ENCODE measurements at regions not wholly inside any gene's neighbourhood (a gene's known extent, or its start where the extent isn't known, plus 50 kb on each side); places are given as distances from the start of the nearest gene placed in this dataset.

DNA sequence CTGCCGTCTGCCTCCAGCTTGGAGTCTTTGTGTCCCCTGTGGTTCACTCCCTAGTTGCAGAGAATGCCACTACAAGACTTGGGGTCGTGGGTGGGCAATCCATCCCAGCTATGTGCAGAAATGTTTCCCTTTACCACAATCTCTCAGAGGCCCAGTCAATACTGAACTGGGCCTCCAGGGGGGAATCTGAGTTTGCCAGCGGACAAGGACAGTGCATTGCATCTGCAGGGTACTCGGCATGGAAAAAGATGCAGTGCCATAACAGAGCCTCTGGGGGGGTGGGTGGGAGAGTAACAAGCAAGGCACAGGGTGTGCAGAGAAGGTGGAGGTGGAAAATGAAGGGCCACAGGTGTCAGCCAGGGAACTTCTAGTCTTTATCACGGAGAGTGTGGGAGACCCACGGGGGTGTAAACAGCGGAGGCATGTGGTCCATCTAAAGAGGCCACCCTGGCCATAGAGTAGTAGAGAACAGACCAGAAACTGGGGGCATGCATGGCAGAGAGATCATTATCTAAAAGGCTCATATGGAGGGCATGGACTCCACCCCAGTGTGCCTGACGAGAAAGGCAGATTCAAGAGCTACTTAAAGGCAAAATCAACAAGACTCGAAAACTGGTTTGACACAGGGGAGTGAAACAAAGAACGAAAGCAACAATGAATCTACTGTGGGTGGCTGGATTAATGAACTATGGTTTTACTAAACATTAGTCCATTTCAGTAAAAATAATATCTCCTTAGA is 182.4 kb downstream of the ANXA2 start:
- DNase-seq: no peak

DNA sequence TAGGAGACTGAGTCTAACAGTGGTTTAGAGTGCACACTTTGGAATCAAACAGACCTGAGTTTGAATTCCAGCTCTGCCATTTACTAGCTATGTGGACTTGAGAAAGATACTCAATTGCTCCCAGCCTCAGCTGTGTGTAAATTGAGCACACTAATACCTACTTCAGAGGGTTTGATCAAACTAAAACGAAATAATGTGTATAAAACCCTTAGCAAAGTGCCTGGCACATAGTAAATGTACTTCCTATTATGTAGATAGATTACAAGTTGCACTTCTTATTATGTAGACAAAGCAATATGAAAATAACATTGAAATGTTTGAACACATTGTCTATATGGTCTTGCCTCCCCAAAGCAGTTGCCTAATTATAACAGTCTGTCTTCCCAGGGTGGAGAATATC is 180.6 kb downstream of the ANXA2 start:
- DNase-seq: no peak

DNA sequence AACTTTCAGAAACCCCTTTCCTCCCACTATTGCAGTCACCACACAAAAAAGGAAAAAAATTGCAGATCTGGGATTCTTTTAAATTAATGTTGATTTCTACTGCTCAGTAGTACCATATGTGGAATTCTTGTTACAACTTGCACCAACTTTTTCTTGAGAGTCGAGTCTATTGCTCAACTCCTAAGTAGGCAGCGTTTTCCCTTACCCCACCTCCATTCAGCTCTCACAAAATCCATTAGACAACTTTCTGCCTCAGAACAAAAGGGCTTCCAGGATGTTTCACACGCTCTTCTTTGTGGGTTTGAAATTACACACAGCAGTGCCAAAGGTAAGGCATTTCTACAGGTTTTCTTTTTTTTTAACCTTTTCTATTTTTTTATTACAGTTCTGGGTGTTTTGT is 179.5 kb downstream of the ANXA2 start:
- no peak for DNase-seq

DNA sequence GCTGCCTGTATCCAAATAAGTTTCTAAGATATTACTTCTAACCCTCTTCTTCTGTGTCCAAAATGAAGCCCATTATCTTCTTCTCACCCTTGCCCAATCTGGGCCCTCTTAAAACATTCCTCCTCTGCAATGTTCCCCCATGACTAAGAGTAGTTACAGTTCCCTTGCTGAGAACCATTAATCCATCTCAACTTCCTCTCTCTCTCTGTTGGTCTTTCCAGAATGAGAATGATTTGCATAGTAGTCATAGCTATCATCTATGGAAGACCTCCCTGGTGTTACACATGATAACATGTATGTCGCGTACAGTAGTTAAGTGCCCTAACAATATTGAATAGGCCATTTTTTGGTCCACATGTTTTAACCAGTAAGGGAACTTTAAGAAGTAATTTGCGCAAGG is 177.9 kb downstream of the ANXA2 start:
- no peak for DNase-seq

DNA sequence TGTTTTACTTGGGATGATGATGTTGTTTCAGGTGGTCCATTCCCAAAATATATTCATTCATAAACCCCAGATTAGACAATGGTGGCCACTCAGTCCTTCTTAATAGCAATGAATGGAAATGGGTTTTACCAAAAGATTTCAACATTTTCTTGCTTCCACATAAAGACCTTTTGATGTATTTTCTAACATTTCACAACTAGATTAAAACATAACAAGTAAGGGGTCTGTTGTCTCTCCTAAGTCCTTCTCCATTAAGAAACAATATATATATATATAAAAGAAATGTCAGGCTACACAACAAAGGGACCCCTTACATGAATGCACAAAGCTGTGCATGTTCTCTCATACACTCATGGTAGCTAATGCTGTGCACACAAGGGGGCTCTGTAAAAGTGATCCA is 176.4 kb downstream of the ANXA2 start:
- no peak for DNase-seq

DNA sequence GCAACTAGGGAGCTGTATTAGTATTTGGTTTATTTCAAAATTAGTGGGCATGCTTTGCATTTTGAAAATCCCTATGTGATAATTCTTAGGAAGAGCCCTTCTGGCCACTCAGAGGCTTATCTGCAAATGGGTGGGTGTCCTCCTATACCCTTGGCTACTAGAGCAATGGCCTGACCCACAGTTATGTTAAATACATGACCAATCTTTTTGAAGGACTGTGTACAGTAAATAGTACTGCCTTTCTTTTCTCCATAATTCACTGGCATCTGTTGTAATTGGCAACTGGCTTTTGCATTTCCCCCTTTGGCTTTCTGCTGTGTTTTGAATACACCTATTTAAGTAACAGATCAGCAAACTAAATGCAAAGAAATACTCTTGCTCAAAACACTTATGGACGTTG is 175.4 kb downstream of the ANXA2 start:
- no peak for DNase-seq

DNA sequence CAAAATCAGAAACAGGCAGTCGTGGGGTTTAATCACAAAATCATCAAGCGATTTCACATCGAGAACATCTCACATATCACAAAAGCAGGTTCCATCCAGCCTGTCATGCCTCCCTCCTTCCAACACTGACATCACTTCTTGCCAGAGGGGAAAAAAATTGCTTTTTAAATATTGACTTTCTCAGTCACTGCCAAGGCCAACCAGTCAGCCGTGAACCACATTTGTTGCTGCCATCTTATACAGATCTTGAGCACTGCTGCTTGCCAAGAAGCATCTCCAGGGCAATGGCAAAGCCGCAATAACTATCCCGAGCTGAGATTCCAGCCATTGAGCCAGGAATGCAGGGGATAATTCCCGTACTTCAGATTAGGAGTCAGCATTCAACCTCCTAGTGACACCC is 174.6 kb downstream of the ANXA2 start:
- no peak for DNase-seq

DNA sequence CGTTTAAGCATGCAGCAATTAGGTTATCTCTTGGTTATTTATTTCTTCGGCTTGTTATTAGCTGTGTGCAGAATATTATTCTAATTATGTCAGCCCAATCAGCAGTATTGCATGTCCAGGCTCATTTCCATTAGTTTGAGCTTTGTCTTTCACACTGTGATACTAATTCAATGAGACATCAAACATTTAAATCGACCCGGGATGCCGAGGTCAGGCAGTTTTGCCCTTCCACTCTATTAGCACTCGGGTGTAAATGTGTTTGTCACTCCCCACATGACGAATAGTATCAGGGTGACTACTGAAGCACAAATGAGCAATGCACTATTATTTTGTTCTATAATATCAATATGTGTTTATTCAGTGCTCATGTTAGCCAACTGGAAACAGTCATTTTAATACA is 170.9 kb downstream of the ANXA2 start:
- no peak for DNase-seq

DNA sequence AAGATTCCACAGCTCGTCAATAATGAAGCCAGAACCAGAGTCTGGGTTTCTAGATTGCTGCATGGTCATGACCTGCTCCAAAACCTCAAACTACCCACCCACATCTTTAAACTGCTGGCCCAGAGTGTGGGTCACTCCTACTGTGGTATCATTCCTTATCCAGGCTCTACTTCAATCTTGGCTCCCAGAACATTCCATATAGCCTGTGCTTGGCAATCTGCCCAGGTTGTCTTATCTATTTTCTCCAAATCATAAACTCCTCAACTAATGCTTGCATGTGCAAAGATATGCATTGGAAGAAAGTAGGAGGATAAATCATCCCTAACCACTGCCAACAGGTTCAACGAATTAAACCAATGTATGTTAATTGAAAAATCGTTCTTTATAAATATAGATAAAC is 169.7 kb downstream of the ANXA2 start:
- DNase-seq: no peak

DNA sequence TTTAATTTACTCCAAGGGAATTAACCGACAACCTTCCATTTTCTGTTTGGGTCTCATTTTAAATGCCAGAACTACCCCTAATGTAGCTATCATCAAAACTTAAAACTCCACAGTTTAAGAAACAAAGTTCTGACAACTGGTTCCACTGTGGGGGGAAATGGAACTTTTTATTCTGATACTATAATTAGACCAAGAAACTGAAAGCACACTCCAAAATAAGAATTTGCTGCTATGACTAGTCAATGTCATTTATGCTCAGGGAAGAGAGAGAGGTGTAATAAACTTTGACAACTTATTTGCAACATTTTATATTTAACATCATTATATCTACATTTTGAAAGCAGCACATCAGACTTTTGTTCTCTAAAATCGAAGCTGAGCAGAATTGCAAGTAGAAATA is 169.2 kb downstream of the ANXA2 start:
- DNase-seq: no peak

DNA sequence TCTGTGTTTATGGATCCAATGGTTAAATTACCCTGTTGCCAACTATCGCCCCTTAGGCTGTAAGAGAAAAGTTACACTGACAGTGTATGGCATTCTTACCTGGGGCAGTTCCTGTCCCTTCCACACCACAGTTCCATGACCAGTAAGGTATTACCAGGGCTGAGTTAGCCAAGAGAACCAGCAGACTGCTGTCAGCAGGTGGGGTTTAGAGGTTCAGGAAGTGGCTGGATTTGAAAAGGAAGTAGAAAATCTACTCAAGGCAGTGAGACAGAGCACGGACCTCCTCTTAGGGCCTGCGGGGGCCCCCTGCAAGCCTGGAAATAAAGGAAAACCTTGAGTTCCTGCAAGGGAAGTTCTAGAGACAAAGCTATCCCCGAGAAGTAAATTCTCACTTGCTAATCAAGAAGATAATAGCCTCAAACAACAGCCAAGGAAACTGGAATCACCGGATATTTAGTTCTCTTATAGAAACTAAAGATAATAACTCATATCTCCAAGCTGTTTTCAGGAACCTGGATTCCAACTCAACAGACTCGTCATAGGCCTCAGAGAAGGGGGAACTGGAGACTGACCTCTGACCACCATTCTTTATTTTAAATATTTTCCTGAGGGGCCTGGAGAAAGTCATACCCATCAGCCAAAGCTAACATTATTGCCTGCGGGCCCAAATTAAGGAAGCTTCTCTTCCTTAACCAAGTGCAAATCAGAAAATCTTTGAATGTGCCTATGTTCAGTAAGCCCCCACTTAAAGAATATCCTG is 161.7 kb downstream of the ANXA2 start:
- no peak for DNase-seq

DNA sequence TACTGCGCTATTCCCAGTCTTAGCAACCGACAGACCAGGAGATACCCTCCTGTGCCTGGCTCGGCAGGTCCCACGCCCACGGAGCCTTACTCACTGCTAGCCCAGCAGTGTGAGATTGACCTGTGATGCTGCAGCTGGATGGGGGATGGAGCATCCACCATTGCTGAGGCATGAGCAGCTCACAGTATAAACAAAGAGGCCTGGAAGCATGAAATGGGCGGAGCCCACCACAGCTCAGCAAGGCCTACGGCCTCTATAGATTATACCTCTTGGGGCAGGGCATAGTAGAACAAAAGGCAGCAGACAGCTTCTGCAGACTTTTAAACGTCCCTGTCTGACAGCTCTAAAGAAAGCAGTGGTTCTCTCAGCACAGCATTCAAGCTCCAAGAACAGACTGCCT is 160.3 kb downstream of the ANXA2 start:
- DNase-seq: no peak

DNA sequence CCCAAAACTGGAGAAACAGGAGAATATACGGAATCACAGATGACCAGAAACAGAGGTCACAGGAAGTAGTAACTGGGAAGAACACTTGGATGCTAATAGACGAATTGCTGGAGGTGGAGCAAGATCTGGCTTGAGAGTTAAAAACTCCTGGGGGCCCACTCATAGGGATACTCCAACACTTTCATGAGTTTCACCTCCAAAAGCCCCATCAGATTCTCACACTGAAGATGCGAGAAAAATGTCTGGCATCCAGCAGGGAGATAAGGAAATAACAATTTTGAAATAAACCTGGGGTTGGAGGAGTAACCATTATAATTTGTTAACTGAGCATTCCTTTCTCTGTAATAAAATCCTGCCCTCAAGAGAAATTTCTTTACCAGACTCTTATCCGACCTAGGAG is 154.0 kb downstream of the ANXA2 start:
- DNase-seq: no peak

DNA sequence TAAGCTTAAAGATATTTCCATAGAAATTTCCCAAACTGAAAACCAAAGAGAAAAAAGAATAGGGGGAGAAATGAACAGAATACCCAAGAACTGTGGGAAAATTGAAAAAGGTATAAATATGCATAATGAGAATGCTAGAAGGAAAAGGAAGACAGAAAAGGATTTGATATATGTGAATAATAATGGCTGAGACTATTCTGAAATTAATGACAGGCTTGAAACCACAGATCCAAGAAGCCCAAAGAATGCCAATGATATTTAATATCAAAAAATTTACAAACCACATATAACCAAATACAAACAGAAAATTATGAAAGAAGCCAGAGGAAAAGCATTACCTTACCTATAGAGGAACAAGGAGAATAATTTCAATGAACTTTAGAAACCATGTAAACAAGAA is 153.0 kb downstream of the ANXA2 start:
- DNase-seq: no peak

DNA sequence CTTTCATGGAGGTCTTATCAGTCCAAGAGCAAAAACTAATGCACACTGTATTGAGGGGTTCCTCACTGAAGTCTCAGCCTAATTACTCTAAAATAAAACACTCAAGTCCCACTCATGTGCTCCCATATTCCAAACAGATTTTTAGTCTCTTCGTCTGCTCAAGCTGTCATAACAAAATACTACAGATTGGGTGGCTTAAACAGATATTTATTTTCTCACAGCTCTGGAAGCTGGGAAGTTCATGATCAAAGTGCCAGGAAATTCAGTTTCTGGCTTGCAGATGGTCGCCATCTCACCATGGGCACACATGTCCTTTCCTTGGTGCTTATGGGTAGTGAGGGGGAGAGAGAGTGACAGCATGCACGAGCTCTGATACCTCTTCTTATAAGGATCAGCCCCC is 147.5 kb downstream of the ANXA2 start:
- no peak for DNase-seq

DNA sequence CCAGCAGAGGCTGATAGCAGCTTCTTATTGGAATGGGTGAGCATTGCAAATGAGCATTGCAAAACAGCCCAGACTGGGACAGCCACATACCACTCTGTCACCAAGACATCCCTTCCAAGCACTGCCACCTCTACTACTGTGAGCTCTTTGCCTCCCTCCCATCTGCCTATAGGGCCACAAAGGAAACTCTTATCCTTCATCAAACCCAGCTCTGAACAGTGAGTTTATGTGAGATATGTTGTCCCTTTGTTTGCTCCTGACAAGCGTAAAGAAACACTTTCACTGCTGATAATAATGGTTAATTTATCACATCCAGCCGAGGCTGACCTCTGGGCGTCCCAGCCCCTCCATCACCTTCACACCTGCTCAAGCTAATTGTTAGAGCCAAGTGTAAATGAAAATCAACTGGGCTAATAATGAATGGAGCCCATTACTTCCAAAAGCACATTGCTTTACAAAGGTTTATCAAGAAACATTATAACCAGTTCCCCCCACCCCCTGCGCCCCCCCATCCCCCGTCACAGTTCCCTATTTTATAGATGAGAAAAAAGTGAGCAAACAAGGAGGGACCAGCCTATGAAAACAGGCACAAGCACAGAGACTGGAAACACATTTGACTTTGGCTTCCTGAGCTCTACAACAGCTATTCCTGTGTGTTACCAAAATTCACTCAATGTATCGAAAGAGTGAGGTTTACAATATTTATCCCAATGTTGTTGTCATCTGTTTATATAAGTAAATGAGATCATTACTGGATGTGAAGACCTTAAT is 146.3 kb downstream of the ANXA2 start:
- DNase-seq: no peak

DNA sequence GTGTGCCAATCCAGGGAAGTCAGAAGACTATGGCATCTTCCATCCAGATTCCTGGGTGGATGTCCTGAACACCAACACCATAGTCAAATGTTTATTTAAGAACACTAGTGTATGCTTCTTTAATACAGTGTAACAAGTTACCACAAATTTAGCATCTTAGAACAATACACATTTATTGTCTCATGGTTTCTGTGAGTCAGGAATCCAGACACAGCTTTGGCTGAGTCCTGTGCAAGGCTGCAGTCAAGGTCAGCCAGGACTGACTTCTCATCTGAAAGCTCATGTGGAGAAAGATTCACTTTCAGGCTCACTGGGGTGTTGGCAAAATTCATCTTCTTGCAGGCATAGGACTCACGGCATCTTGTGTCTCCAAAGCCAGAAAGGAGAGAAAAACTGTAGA is 143.4 kb downstream of the ANXA2 start:
- no peak for DNase-seq

DNA sequence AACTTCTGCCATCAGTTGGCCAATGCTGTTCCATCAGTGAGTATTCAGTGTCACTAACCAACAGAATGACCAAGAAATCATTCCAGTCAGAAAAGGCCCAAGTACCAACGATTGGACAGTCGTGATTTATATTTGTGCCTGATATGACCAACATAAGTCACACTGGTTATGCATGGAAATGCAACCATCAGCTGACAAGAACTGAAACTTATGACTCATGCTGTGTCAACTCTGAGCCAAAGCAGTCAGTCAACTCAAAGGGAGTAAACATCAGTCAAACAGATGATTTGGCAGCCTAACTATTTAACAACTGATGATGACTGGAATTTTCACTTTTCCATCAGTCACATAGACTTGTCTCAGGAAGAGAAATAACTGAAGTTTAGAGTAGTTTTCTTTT is 142.4 kb downstream of the ANXA2 start:
- peak; percentile 14 for DNase-seq

DNA sequence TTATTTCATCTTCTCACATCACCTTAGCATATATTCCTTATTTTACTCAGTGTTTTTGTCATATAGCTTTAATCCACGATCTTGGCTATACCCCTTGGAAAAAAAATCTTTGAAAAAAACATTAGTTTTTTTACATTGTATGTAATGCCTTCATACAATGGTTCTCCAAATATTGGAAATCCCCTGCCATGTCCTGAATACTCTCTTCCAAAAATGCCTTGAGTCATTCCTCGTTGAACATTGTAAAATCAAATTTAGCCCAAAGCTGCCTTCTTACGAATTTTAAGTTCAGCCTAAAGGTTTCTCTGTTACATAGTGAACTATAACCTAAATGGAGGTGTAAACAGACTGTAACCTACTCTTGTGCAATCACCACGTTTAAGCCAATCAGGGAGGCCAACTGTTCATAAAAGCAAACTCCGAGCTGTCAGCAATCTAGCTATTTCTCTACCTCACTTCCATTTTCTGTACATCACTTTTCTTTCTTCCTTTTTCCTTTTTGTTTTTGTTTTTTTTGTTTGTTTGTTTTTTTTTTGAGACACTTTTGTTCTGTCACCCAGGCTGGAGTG is 140.1 kb downstream of the ANXA2 start:
- no peak for DNase-seq

DNA sequence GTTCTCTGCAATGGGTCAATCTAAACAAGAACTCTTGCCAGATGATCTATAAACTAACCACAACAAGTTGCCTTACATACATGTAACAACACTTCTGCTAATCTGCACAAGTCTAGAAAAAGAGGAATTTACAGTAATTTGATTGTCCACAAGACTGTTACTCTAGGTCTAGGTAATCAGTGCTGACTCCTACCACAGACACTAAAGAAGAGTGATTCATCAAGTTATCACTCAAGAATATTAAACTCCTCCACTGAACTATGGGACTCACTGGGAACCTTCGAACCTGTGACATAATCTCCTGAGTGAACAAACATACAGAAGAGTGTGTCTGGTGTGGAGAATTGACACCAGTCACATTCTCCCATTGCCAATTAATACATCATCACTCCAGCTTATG is 138.3 kb downstream of the ANXA2 start:
- DNase-seq: no peak

DNA sequence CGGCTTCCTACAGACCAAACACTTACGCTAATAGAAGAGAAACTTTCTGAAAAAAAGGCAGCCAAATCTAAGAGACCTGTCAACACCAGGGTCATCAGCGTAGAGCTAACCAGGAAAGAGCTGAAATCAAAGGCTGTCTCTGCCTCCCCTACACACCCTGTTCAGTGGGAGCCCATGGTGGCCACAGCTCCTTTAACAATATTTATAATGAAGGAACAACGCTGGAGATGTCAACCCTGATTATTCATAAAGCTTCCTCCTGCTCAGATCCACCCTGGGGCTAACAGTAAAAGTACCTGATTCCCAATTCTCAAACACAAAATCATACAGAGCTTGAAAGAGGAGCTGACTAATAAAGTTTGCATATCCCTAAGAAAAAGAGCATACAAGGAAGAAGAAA is 133.7 kb downstream of the ANXA2 start:
- no peak for DNase-seq

DNA sequence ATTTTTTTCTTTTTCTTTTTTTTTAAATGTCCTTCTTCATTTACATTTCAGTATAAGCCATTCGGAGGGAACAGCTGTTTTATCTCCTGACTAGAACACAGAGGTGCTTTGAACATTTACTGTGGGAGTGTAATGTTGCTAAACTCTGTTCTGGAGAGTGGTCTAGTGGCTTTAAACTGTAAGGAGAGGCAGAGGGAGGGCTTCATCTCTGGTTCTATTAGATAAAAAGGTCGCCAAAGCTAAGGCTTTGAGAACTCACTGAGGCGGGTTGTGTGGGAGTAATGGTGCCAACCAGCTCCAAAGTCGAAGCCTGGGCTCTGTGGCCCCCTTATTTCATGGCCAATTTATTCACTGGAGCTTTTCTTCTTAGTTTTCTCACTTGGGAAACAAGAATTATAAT is 133.2 kb downstream of the ANXA2 start:
- no peak for DNase-seq

DNA sequence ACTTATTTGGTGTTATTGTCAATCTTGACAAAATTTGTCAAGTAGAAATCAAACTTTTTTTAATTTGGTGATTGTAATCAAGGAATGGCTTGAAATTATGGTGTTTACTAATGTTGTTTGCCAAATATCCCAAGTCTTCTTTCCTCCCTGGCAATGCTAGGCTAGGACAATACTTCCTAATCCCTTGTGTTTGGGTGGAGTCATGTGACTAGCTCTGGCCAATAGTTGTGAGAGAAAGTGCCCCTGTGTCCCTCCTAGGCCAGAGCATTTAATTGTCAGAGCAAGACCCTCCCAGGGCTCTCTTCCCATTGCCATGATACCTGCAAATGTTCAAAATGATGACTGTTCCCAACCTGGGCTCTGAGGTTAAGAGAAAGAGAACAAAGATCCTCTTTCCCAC is 132.7 kb downstream of the ANXA2 start:
- DNase-seq: no peak

DNA sequence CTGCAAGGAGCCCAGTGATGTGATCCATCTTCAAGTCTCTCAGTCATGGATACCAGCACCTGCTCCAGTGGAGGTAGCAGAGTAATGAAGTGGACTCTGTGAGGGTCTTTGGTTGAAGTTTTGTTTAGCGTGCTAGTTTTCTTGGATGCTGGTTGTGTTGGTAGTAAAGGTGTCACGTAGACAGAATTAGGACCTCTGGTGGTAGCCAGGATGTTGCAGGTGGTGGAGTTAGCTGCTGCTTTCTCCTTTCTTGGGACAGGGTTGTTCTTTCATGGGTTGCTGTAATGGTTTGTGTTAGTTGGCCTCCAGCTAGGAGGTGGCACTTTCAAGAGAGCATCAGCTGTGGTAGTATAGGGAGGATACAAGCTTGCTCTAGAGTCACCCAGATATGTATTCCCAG is 125.2 kb downstream of the ANXA2 start:
- DNase-seq: no peak

Measured in HCEC 1CT (cell line).